ENCODE measurements at regions not wholly inside any gene's neighbourhood (a gene's known extent, or its start where the extent isn't known, plus 50 kb on each side); places are given as distances from the start of the nearest gene placed in this dataset.
"Not testable (repeated sequence)": the region's sequence is repeated elsewhere in the genome, so short reads cannot be mapped to it uniquely, and the experiment has no call there.

GRCh38 chr3:74978684-74979083 lies 364.2 kb upstream of the CNTN3 start:
- no peak for DNase-seq (ENCODE audit: extremely low read depth in 1 of 2, low read depth in 1 of 2)

GRCh38 chr3:74985028-74985904 lies 370.8 kb upstream of the CNTN3 start:
- not testable (repeated sequence) for DNase-seq (ENCODE audit: extremely low read depth in 1 of 2, low read depth in 1 of 2)

- no peak for DNase-seq (ENCODE audit: extremely low read depth in 1 of 2, low read depth in 1 of 2)
These were observed 373.6 kb upstream of the CNTN3 start for GRCh38 chr3:74988095-74988494.

- DNase-seq (ENCODE audit: extremely low read depth in 1 of 2, low read depth in 1 of 2), result no peak
These were observed 378.4 kb upstream of the CNTN3 start for GRCh38 chr3:74992898-74993297.

- no peak for DNase-seq (ENCODE audit: extremely low read depth in 1 of 2, low read depth in 1 of 2)
These were observed 386.9 kb upstream of the CNTN3 start for GRCh38 chr3:75001330-75001729.

GRCh38 chr3:75012791-75013331 lies 398.4 kb upstream of the CNTN3 start:
- DNase-seq (ENCODE audit: extremely low read depth in 1 of 2, low read depth in 1 of 2), result no peak

- DNase-seq (ENCODE audit: extremely low read depth in 1 of 2, low read depth in 1 of 2), result no peak
These were observed 399.5 kb upstream of the CNTN3 start for GRCh38 chr3:75014008-75014407.

- DNase-seq (ENCODE audit: extremely low read depth in 1 of 2, low read depth in 1 of 2), result no peak
These were observed 400.8 kb upstream of the CNTN3 start for GRCh38 chr3:75015280-75015679.

GRCh38 chr3:75035146-75035545 lies 420.7 kb upstream of the CNTN3 start:
- DNase-seq (ENCODE audit: extremely low read depth in 1 of 2, low read depth in 1 of 2), result no peak

- no peak for DNase-seq (ENCODE audit: extremely low read depth in 1 of 2, low read depth in 1 of 2)
These were observed 428.5 kb upstream of the CNTN3 start for GRCh38 chr3:75042941-75043340.

- DNase-seq (ENCODE audit: extremely low read depth in 1 of 2, low read depth in 1 of 2), result no peak
These were observed 434.2 kb upstream of the CNTN3 start for GRCh38 chr3:75048650-75049049.

GRCh38 chr3:75049533-75049932 lies 435.1 kb upstream of the CNTN3 start:
- no peak for DNase-seq (ENCODE audit: extremely low read depth in 1 of 2, low read depth in 1 of 2)

GRCh38 chr3:75059120-75059519 lies 444.7 kb upstream of the CNTN3 start:
- no peak for DNase-seq (ENCODE audit: extremely low read depth in 1 of 2, low read depth in 1 of 2)

GRCh38 chr3:75061806-75062205 lies 447.3 kb upstream of the CNTN3 start:
- no peak for DNase-seq (ENCODE audit: extremely low read depth in 1 of 2, low read depth in 1 of 2)

GRCh38 chr3:75075158-75075557 lies 460.7 kb upstream of the CNTN3 start:
- no peak for DNase-seq (ENCODE audit: extremely low read depth in 1 of 2, low read depth in 1 of 2)

GRCh38 chr3:75076481-75076880 lies 462.0 kb upstream of the CNTN3 start:
- no peak for DNase-seq (ENCODE audit: extremely low read depth in 1 of 2, low read depth in 1 of 2)

GRCh38 chr3:75078290-75078689 lies 463.8 kb upstream of the CNTN3 start:
- DNase-seq (ENCODE audit: extremely low read depth in 1 of 2, low read depth in 1 of 2), result no peak

- DNase-seq (ENCODE audit: extremely low read depth in 1 of 2, low read depth in 1 of 2), result no peak
These were observed 468.4 kb upstream of the CNTN3 start for GRCh38 chr3:75082845-75083244.

GRCh38 chr3:75089841-75090240 lies 475.4 kb upstream of the CNTN3 start:
- DNase-seq (ENCODE audit: extremely low read depth in 1 of 2, low read depth in 1 of 2), result no peak

GRCh38 chr3:75101329-75102147 lies 487.1 kb upstream of the CNTN3 start:
- no peak for DNase-seq (ENCODE audit: extremely low read depth in 1 of 2, low read depth in 1 of 2)

GRCh38 chr3:75110741-75111140 lies 496.3 kb upstream of the CNTN3 start:
- no peak for DNase-seq (ENCODE audit: extremely low read depth in 1 of 2, low read depth in 1 of 2)

GRCh38 chr3:75115695-75116094 lies 501.2 kb upstream of the CNTN3 start:
- DNase-seq (ENCODE audit: extremely low read depth in 1 of 2, low read depth in 1 of 2), result no peak

Data from stimulated activated CD8-positive, alpha-beta memory T cell treated with anti-CD3 and anti-CD28 coated beads, Interleukin-7, amount 100 ng/mL, for 48 hours (primary cell).